Fibroblast of lung (primary cell): ENCODE measurements at regions not wholly inside any gene's neighbourhood (a gene's known extent, or its start where the extent isn't known, plus 50 kb on each side); places are given as distances from the start of the nearest gene placed in this dataset.

Experiments used
- DNase-seq, 2 donors: peaks; one replicate each; pipeline versions ENCODE4 v3.0.0 to v3.0.0-alpha.2; 2010; ENCODE audit warnings: low read depth in 2 of 2
- H2AFZ ChIP-seq: 2 replicates; pipeline ENCODE4 v1.5.1; 2012; ENCODE audit warnings: low read length, control low read depth, inconsistent platforms
- H3K27ac ChIP-seq: 2 replicates; pipeline ENCODE4 v1.5.1; 2011; ENCODE audit warnings: low read length, control low read depth; ENCODE audit not compliant: insufficient read depth
- H3K27me3 ChIP-seq: 2 replicates; pipeline ENCODE4 v1.5.1; 2011; ENCODE audit warnings: mild to moderate bottlenecking, low read length; ENCODE audit not compliant: control insufficient read depth, insufficient read depth
- H3K36me3 ChIP-seq: 2 replicates; pipeline ENCODE4 v1.5.1; 2011; ENCODE audit warnings: low read length; ENCODE audit not compliant: control insufficient read depth, insufficient read depth
- H3K4me1 ChIP-seq: 2 replicates; pipeline ENCODE4 v1.5.1; 2011; ENCODE audit warnings: low read length; ENCODE audit not compliant: control insufficient read depth, insufficient read depth; ENCODE audit errors: extremely low read depth
- H3K4me2 ChIP-seq: 2 replicates; pipeline ENCODE4 v1.5.1; 2011; ENCODE audit warnings: low read length, control low read depth; ENCODE audit not compliant: insufficient read depth; ENCODE audit errors: extremely low read depth
- H3K4me3 ChIP-seq, 4 experiments: fragments of 200-600 bp in 1 of 4; sonication (generic) in 1 of 4; replicated peaks in 1 of 4; 2 replicates each; pipeline ENCODE4 v1.5.1; 2011 to 2016; ENCODE audit warnings: low read length in 4 of 4, low read depth in 3 of 4, mild to moderate bottlenecking in 3 of 4, control low read depth in 2 of 4, inconsistent platforms in 1 of 4, mixed read lengths in 1 of 4; ENCODE audit not compliant: insufficient read depth in 1 of 4; ENCODE audit errors: control extremely low read depth in 1 of 4
- H3K79me2 ChIP-seq: 2 replicates; pipeline ENCODE4 v1.5.1; 2012; ENCODE audit warnings: mild to moderate bottlenecking, low read length, inconsistent platforms; ENCODE audit not compliant: control insufficient read depth, insufficient read depth
- H3K9ac ChIP-seq: 2 replicates; pipeline ENCODE4 v1.5.1; 2011; ENCODE audit warnings: mild to moderate bottlenecking, low read length, control low read depth; ENCODE audit not compliant: insufficient read depth
- H3K9me3 ChIP-seq: 2 replicates; pipeline ENCODE4 v1.5.1; 2012; ENCODE audit warnings: low read depth, low read length; ENCODE audit not compliant: control insufficient read depth, insufficient read depth
- H4K20me1 ChIP-seq: 2 replicates; pipeline ENCODE4 v1.5.1; 2011; ENCODE audit warnings: low read length; ENCODE audit not compliant: control insufficient read depth, insufficient read depth; ENCODE audit errors: extremely low read depth
- EZH2 ChIP-seq: IDR thresholded peaks from 2 replicates; pipeline ENCODE4 v1.5.1; 2012; ENCODE audit warnings: low read length, control low read depth, mild to moderate bottlenecking; ENCODE audit errors: missing control alignments
- TF ChIP-seq, protein P1 (sequence below), 2 donors: IDR thresholded peaks in 1 of 2; conservative IDR thresholded peaks in 1 of 2; 1 replicate in 1 of 2; 2 replicates in 1 of 2; pipeline ENCODE4 v1.5.1; 2011 to 2012; ENCODE audit warnings: low read length in 2 of 2, control low read depth in 1 of 2, inconsistent platforms in 1 of 2, low read depth in 1 of 2, mild to moderate bottlenecking in 1 of 2

GRCh38 chr1:80801695-80802094, 999.0 kb upstream of the ADGRL2 start:
- H3K36me3 ChIP-seq, result no peaks in the 10 kb centered on the region
- no peaks in the 10 kb centered on the region for H4K20me1 ChIP-seq
- H3K4me1 ChIP-seq, result no peaks in the 10 kb centered on the region
- H3K4me3 ChIP-seq, result no peak overlapping the region
- H3K27ac ChIP-seq, result no peak overlapping the region
- no peak overlapping the region for H2AFZ ChIP-seq
- TF ChIP-seq EZH2, result no peak
- TF ChIP-seq, protein P1, sequence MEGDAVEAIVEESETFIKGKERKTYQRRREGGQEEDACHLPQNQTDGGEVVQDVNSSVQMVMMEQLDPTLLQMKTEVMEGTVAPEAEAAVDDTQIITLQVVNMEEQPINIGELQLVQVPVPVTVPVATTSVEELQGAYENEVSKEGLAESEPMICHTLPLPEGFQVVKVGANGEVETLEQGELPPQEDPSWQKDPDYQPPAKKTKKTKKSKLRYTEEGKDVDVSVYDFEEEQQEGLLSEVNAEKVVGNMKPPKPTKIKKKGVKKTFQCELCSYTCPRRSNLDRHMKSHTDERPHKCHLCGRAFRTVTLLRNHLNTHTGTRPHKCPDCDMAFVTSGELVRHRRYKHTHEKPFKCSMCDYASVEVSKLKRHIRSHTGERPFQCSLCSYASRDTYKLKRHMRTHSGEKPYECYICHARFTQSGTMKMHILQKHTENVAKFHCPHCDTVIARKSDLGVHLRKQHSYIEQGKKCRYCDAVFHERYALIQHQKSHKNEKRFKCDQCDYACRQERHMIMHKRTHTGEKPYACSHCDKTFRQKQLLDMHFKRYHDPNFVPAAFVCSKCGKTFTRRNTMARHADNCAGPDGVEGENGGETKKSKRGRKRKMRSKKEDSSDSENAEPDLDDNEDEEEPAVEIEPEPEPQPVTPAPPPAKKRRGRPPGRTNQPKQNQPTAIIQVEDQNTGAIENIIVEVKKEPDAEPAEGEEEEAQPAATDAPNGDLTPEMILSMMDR (conservative IDR thresholded peaks at IDR 0.05 in 1 of 2, IDR thresholded peaks at IDR 0.05 in 1 of 2; ENCODE audit: low read depth in 1 of 2, low read length in 2 of 2), result no peak
- DNase-seq, result peak in 1 of 2 donors; percentile 34
- no peaks in the 10 kb centered on the region for H3K27me3 ChIP-seq
- H3K4me2 ChIP-seq, result no peak overlapping the region
- H3K9ac ChIP-seq, result no peak overlapping the region
- H3K9me3 ChIP-seq, result no peaks in the 10 kb centered on the region
- H3K79me2 ChIP-seq, result no peaks in the 10 kb centered on the region

- DNase-seq, result no peak
- TF ChIP-seq, protein P1 (conservative IDR thresholded peaks at IDR 0.05 in 1 of 2, IDR thresholded peaks at IDR 0.05 in 1 of 2; ENCODE audit: low read depth in 1 of 2, low read length in 2 of 2), result peak in 1 of 2 donors; percentile 5
- TF ChIP-seq EZH2, result no peak
- H3K4me3 ChIP-seq, result no peak overlapping the region
- H3K27me3 ChIP-seq, result no peaks in the 10 kb centered on the region
- no peak overlapping the region for H3K4me2 ChIP-seq
- H2AFZ ChIP-seq, result no peak overlapping the region
- no peaks in the 10 kb centered on the region for H3K36me3 ChIP-seq
- no peak overlapping the region for H3K9ac ChIP-seq
- no peaks in the 10 kb centered on the region for H3K79me2 ChIP-seq
- no peak overlapping the region for H3K27ac ChIP-seq
- no peaks in the 10 kb centered on the region for H3K9me3 ChIP-seq
- no peaks in the 10 kb centered on the region for H4K20me1 ChIP-seq
- H3K4me1 ChIP-seq, result no peaks in the 10 kb centered on the region
These were observed 1001.3 kb upstream of the ADGRL2 start for GRCh38 chr1:80799457-80799856.

DNA sequence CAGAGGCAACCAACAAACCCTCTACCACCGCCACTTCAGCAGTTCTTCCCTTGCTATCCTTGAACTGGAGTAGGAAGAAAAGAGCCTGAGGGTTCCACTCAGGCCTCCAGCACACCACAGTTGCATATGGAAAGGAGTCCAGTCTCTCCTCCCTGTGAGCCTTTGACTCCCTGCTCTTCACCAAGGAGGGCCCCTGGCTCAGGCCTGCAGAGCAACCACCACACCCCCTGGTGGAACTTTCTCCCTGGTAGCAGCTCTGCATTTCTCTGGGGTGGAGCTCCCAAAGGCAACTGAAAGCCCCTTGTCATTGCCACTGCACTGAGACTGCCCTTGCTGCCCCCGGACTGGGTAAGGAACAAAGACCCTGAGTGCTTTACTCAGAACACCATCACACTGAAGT, 1021.5 kb upstream of the ADGRL2 start:
- H2AFZ ChIP-seq, result no peak overlapping the region
- no peaks in the 10 kb centered on the region for H3K79me2 ChIP-seq
- no peak overlapping the region for H3K27ac ChIP-seq
- DNase-seq, result no peak
- TF ChIP-seq, protein P1 (conservative IDR thresholded peaks at IDR 0.05 in 1 of 2, IDR thresholded peaks at IDR 0.05 in 1 of 2; ENCODE audit: low read depth in 1 of 2, low read length in 2 of 2), result no peak
- no peak for TF ChIP-seq EZH2
- no peaks in the 10 kb centered on the region for H3K36me3 ChIP-seq
- H3K4me2 ChIP-seq, result no peak overlapping the region
- no peaks in the 10 kb centered on the region for H3K27me3 ChIP-seq
- no peaks in the 10 kb centered on the region for H3K9me3 ChIP-seq
- H3K9ac ChIP-seq, result no peak overlapping the region
- H4K20me1 ChIP-seq, result no peaks in the 10 kb centered on the region
- no peak overlapping the region for H3K4me3 ChIP-seq
- no peaks in the 10 kb centered on the region for H3K4me1 ChIP-seq
